Epithelial cell of esophagus (primary cell): ENCODE measurements at regions not wholly inside any gene's neighbourhood (a gene's known extent, or its start where the extent isn't known, plus 50 kb on each side); places are given as distances from the start of the nearest gene placed in this dataset.
A peak's percentile ranks its signal among the peaks of the same experiment; 100 is the strongest.

Source experiments
- DNase-seq: peaks from one replicate; pipeline ENCODE4 v3.0.0; 2010; ENCODE audit warnings: low read depth
- H3K4me3 ChIP-seq: 2 replicates; pipeline ENCODE4 v1.5.1; 2011; ENCODE audit warnings: mild to moderate bottlenecking, low read length, control low read depth
- CTCF ChIP-seq: IDR thresholded peaks from 2 replicates; pipeline ENCODE4 v1.5.1; 2011; ENCODE audit warnings: low read depth, mild to moderate bottlenecking, low read length, control low read depth, inconsistent platforms; ENCODE audit not compliant: insufficient read depth; ENCODE audit errors: missing control alignments

GRCh38 chr20:46811224-46812084, 83.2 kb upstream of the EYA2 start:
- TF ChIP-seq CTCF, result no peak
- DNase-seq, result peak; percentile 8
- H3K4me3 ChIP-seq, result peak overlapping the region; percentile 10

GRCh38 chr20:46814366-46815232, 80.0 kb upstream of the EYA2 start:
- no peak overlapping the region for H3K4me3 ChIP-seq
- peak; percentile 93 for DNase-seq
- TF ChIP-seq CTCF, result no peak

GRCh38 chr20:46816097-46816496, 78.5 kb upstream of the EYA2 start:
- no peak for DNase-seq
- no peak overlapping the region for H3K4me3 ChIP-seq
- no peak for TF ChIP-seq CTCF

GRCh38 chr20:46816886-46817638, 77.6 kb upstream of the EYA2 start:
- DNase-seq, result no peak
- H3K4me3 ChIP-seq, result no peak overlapping the region
- TF ChIP-seq CTCF, result no peak

- peak; percentile 57 for TF ChIP-seq CTCF
- peak; percentile 22 for DNase-seq
- no peak overlapping the region for H3K4me3 ChIP-seq
These were observed 74.0 kb upstream of the EYA2 start for GRCh38 chr20:46820682-46821081.

GRCh38 chr20:46823271-46823751, 71.3 kb upstream of the EYA2 start:
- H3K4me3 ChIP-seq, result no peak overlapping the region
- TF ChIP-seq CTCF, result no peak
- DNase-seq, result no peak
